ENCODE measurements at regions not wholly inside any gene's neighbourhood (a gene's known extent, or its start where the extent isn't known, plus 50 kb on each side); places are given as distances from the start of the nearest gene placed in this dataset.

GRCh38 chr1:29943034-29943433 is 706.7 kb downstream of the PTPRU start:
- CTCF ChIA-PET: no interaction called here

GRCh38 chr1:29939079-29939478 is 702.8 kb downstream of the PTPRU start:
- CTCF ChIA-PET: no interaction called here

More at GRCh38 chr1:29943034-29943433, 706.7 kb downstream of the PTPRU start:
- POLR2A ChIA-PET: no interaction called here
- DNase-seq (ENCODE audit: extremely low spot score): no peak
- no peak for TF ChIP-seq CTCF (IDR thresholded peaks at IDR 0.05; ENCODE audit: control extremely low read depth, extremely low read depth, low read depth, missing control alignments)

GRCh38 chr1:29937356-29937755 is 701.0 kb downstream of the PTPRU start:
- ChIA-PET POLR2A (no interaction called here), CTCF (no interaction called here)
- no peak for TF ChIP-seq CTCF (IDR thresholded peaks at IDR 0.05; ENCODE audit: control extremely low read depth, extremely low read depth, low read depth, missing control alignments)
- DNase-seq (ENCODE audit: extremely low spot score): no peak

More at GRCh38 chr1:29939079-29939478, 702.8 kb downstream of the PTPRU start:
- POLR2A ChIA-PET: no interaction called here
- DNase-seq (ENCODE audit: extremely low spot score): no peak
- TF ChIP-seq CTCF (IDR thresholded peaks at IDR 0.05; ENCODE audit: control extremely low read depth, extremely low read depth, low read depth, missing control alignments): no peak

- ChIA-PET CTCF (no interaction called here), POLR2A (no interaction called here)
- TF ChIP-seq CTCF (IDR thresholded peaks at IDR 0.05; ENCODE audit: control extremely low read depth, extremely low read depth, low read depth, missing control alignments): no peak
- no peak for DNase-seq (ENCODE audit: extremely low spot score)
These were observed 699.8 kb downstream of the PTPRU start for GRCh38 chr1:29936031-29936544.

- ChIA-PET POLR2A (no interaction called here), CTCF (interaction anchor here (1.0 kb wide), 1 partner anchor 32 kb away, joined by 3 read pairs; no protein-coding TSS in a partner anchor)
- TF ChIP-seq CTCF (IDR thresholded peaks at IDR 0.05; ENCODE audit: control extremely low read depth, extremely low read depth, low read depth, missing control alignments): no peak
- no peak for DNase-seq (ENCODE audit: extremely low spot score)
These were observed 698.0 kb downstream of the PTPRU start for GRCh38 chr1:29934255-29934772.

GRCh38 chr1:29933067-29933466 is 696.7 kb downstream of the PTPRU start:
- TF ChIP-seq CTCF (IDR thresholded peaks at IDR 0.05; ENCODE audit: control extremely low read depth, extremely low read depth, low read depth, missing control alignments): no peak
- ChIA-PET CTCF (no interaction called here), POLR2A (no interaction called here)
- DNase-seq (ENCODE audit: extremely low spot score): no peak

Measured in GM10248 (cell line).